Caco-2 (cell line): ENCODE measurements at regions not wholly inside any gene's neighbourhood (a gene's known extent, or its start where the extent isn't known, plus 50 kb on each side); places are given as distances from the start of the nearest gene placed in this dataset.

ENCODE experiments used
- BruUV-seq: library from RNA; stranded (reverse); fragments of 400-500 nt; replicated peaks from 2 replicates; lab custom pipeline; 2021; lab: Mats Ljungman, UMichigan
- CTCF ChIA-PET: fragments of 300-600 bp; sonication (Branson Sonifier 250); formaldehyde crosslinking; loops from one replicate; lab custom pipeline; 2022; ENCODE audit warnings: antibody characterized with exemption; lab: Charles Lee
- POLR2A ChIA-PET: fragments of 300-600 bp; sonication (Branson Sonifier 250); formaldehyde crosslinking; loops from one replicate; lab custom pipeline; 2022; ENCODE audit warnings: antibody characterized with exemption; lab: Charles Lee
- DNase-seq, 2 experiments: peaks; one replicate each; pipeline versions ENCODE4 v3.0.0 to v3.0.0-alpha.2; 2020 to 2022
- H3K27me3 ChIP-seq: replicated peaks from 2 replicates; pipeline ENCODE4 v1.6.0; 2011; ENCODE audit warnings: low read length; ENCODE audit not compliant: control insufficient read depth, insufficient read depth
- H3K36me3 ChIP-seq: 2 replicates; pipeline ENCODE4 v1.5.1; 2011; ENCODE audit warnings: low read length; ENCODE audit not compliant: control insufficient read depth, insufficient read depth
- H3K4me1 ChIP-seq: fragments of 250-450 bp; sonication (Bioruptor Pico); 2 replicates; pipeline ENCODE4 v1.5.1; 2020; ENCODE audit warnings: mild to moderate bottlenecking
- H3K4me3 ChIP-seq: 2 replicates; pipeline ENCODE4 v1.5.1; 2011; ENCODE audit warnings: low read depth, mild to moderate bottlenecking, control low read depth, low read length
- H3K9me3 ChIP-seq: fragments of 250-450 bp; sonication (Bioruptor Pico); 2 replicates; pipeline ENCODE4 v1.5.1; 2020; ENCODE audit warnings: mild to moderate bottlenecking, moderate library complexity
- H3K27ac Mint-ChIP-seq: one replicate; pipeline ENCODE4 v1.8.0; 2022; ENCODE audit warnings: mixed read lengths; ENCODE audit not compliant: unreplicated experiment
- H3K27me3 Mint-ChIP-seq: one replicate; pipeline ENCODE4 v1.8.0; 2022; ENCODE audit warnings: mixed read lengths; ENCODE audit not compliant: insufficient read depth, unreplicated experiment
- H3K36me3 Mint-ChIP-seq: one replicate; pipeline ENCODE4 v1.8.0; 2022; ENCODE audit warnings: mild to moderate bottlenecking, mixed read lengths; ENCODE audit not compliant: insufficient read depth, unreplicated experiment
- H3K4me1 Mint-ChIP-seq: one replicate; pipeline ENCODE4 v1.8.0; 2022; ENCODE audit warnings: low read depth, mixed read lengths; ENCODE audit not compliant: unreplicated experiment
- H3K4me3 Mint-ChIP-seq: one replicate; pipeline ENCODE4 v1.8.0; 2022; ENCODE audit warnings: mild to moderate bottlenecking, moderate library complexity, mixed read lengths; ENCODE audit not compliant: unreplicated experiment
- H3K9me3 Mint-ChIP-seq: one replicate; pipeline ENCODE4 v1.8.0; 2022; ENCODE audit warnings: mixed read lengths; ENCODE audit not compliant: unreplicated experiment
- CTCF ChIP-seq, 2 experiments: fragments of 200-600 bp in 1 of 2; IDR thresholded peaks; 1 replicate in 1 of 2; 2 replicates in 1 of 2; pipeline versions ENCODE4 v1.5.1 to v1.8.0; 2011 to 2022; ENCODE audit warnings: antibody characterized with exemption in 1 of 2, control low read depth in 1 of 2, inconsistent platforms in 1 of 2, low read depth in 1 of 2, low read length in 1 of 2, mild to moderate bottlenecking in 1 of 2, moderate library complexity in 1 of 2; ENCODE audit not compliant: insufficient read depth in 1 of 2, severe bottlenecking in 1 of 2, unreplicated experiment in 1 of 2
- intact Hi-C: fragments of 100-400 bp; cut with micrococcal nuclease; formaldehyde crosslinking; loops from one replicate; pipeline ENCODE4 v1.10.0; 2022; ENCODE audit not compliant: unreplicated experiment

- intact Hi-C loops: no loop called here
- H3K36me3 Mint-ChIP-seq: no peaks in the 10 kb centered on the region
- no peak overlapping the region for H3K4me3 Mint-ChIP-seq
- H3K4me1 Mint-ChIP-seq: no peaks in the 10 kb centered on the region
- Histone ChIP-seq H3K27me3 (no peaks in the 10 kb centered on the region), H3K4me3 (no peak overlapping the region), H3K4me1 (no peaks in the 10 kb centered on the region), H3K9me3 (no peaks in the 10 kb centered on the region), H3K36me3 (no peaks in the 10 kb centered on the region)
- H3K27ac Mint-ChIP-seq: no peak overlapping the region
- no peak for DNase-seq
- no peaks in the 10 kb centered on the region for H3K27me3 Mint-ChIP-seq
- no peaks in the 10 kb centered on the region for H3K9me3 Mint-ChIP-seq
- CTCF ChIA-PET: no interaction called here
- no peak for TF ChIP-seq CTCF (IDR thresholded peaks at IDR 0.05; ENCODE audit: insufficient read depth in 1 of 2, low read depth in 1 of 2, low read length in 1 of 2, severe bottlenecking in 1 of 2, unreplicated experiment in 1 of 2)
- no TSS peak for BruUV-seq
- POLR2A ChIA-PET: no interaction called here
These were observed 336.4 kb downstream of the CCER1 start for GRCh38 chr12:90618586-90618985.

GRCh38 chr12:90611891-90612290 is 343.1 kb downstream of the CCER1 start:
- Histone ChIP-seq H3K4me3 (no peak overlapping the region), H3K9me3 (no peaks in the 10 kb centered on the region), H3K4me1 (no peaks in the 10 kb centered on the region), H3K36me3 (no peaks in the 10 kb centered on the region), H3K27me3 (no peaks in the 10 kb centered on the region)
- no peaks in the 10 kb centered on the region for H3K36me3 Mint-ChIP-seq
- H3K9me3 Mint-ChIP-seq: no peaks in the 10 kb centered on the region
- H3K27ac Mint-ChIP-seq: no peak overlapping the region
- POLR2A ChIA-PET: no interaction called here
- no peak overlapping the region for H3K4me3 Mint-ChIP-seq
- intact Hi-C loops: no loop called here
- CTCF ChIA-PET: interaction anchor here (0.7 kb wide), 1 partner anchor 142 kb away, joined by 8 read pairs; no protein-coding TSS in a partner anchor
- BruUV-seq: no TSS peak
- no peak for TF ChIP-seq CTCF (IDR thresholded peaks at IDR 0.05; ENCODE audit: insufficient read depth in 1 of 2, low read depth in 1 of 2, low read length in 1 of 2, severe bottlenecking in 1 of 2, unreplicated experiment in 1 of 2)
- DNase-seq: no peak
- H3K4me1 Mint-ChIP-seq: no peaks in the 10 kb centered on the region
- no peaks in the 10 kb centered on the region for H3K27me3 Mint-ChIP-seq

GRCh38 chr12:90611048-90611447 is 343.9 kb downstream of the CCER1 start:
- ChIA-PET POLR2A (no interaction called here), CTCF (no interaction called here)
- Mint-ChIP-seq H3K36me3 (no peaks in the 10 kb centered on the region), H3K4me1 (no peaks in the 10 kb centered on the region), H3K4me3 (no peak overlapping the region), H3K27ac (no peak overlapping the region), H3K9me3 (no peaks in the 10 kb centered on the region), H3K27me3 (no peaks in the 10 kb centered on the region)
- Histone ChIP-seq H3K9me3 (no peaks in the 10 kb centered on the region), H3K36me3 (no peaks in the 10 kb centered on the region), H3K4me1 (no peaks in the 10 kb centered on the region), H3K4me3 (no peak overlapping the region), H3K27me3 (no peaks in the 10 kb centered on the region)
- no peak for TF ChIP-seq CTCF (IDR thresholded peaks at IDR 0.05; ENCODE audit: insufficient read depth in 1 of 2, low read depth in 1 of 2, low read length in 1 of 2, severe bottlenecking in 1 of 2, unreplicated experiment in 1 of 2)
- intact Hi-C loops: no loop called here
- DNase-seq: no peak
- no TSS peak for BruUV-seq
